ENCODE measurements at regions not wholly inside any gene's neighbourhood (a gene's known extent, or its start where the extent isn't known, plus 50 kb on each side); places are given as distances from the start of the nearest gene placed in this dataset.

DNA sequence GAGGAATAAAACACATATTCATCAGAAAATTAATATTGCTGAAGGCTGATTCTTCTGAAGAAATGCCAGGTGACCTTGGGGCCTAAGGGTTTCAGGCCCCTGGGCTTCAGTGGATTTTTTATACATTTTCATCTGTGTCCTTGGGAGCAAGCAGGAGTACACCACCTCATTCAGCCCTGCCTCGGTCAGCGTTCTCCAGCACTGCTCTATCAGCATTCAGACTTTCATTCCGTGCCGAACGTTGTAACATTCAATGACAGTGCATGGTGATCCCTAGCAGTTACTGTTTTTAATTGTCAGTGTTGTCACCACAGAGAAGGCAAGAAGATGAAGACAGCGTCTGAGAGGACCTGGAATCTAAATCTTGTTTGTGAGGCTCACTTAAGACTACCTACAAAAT lies 490.4 kb downstream of the DNAH5 start:
- Histone ChIP-seq H3K36me3 (ENCODE audit: control insufficient read depth in 3 of 3, insufficient read depth in 2 of 3, low read depth in 1 of 3, low read length in 3 of 3) (no peaks in the 10 kb centered on the region), H3K27me3 (ENCODE audit: control insufficient read depth in 3 of 3, insufficient read depth in 3 of 3, low read length in 3 of 3) (no peaks in the 10 kb centered on the region), H3K9me3 (ENCODE audit: control insufficient read depth in 2 of 2, insufficient read depth in 1 of 2, low read depth in 1 of 2, low read length in 1 of 2) (no peaks in the 10 kb centered on the region), H3K4me3 (ENCODE audit: low read depth in 1 of 3, low read length in 3 of 3) (no peak overlapping the region), H3K27ac (ENCODE audit: low read depth in 1 of 3, low read length in 2 of 3) (no peak overlapping the region), H3K4me1 (ENCODE audit: control insufficient read depth in 3 of 3, insufficient read depth in 2 of 3, low read depth in 1 of 3, low read length in 2 of 3) (no peaks in the 10 kb centered on the region)
- 84 to 89% (median 87%) methylated on average over 6 of the region's 6 CpGs for WGBS, 3 donors
- DNase-seq (no peak), FAIRE-seq (no peak)

GRCh38 chr5:13448843-13449242 lies 495.6 kb downstream of the DNAH5 start:
- 83 to 91% (median 86%) methylated on average over 1 of the region's 1 CpG for WGBS, 3 donors
- no peak for FAIRE-seq

DNA sequence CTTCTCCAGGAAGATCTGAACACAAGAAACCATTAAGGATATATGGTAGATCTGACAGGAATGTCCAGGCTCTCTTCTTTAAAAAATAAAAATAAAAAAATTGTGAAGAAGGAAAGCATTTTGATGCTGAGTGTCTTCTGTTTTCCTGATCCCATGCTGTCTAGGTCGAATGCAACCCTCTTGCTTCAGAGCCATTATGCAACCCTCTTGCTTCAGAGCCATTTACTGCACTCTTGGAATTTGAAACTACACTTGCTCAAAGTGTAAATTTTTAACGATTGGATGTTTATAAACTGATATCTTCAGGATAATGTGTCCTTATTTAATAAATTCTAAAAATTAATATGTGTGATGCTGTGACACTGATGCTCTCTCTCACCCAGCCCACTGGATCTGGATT lies 505.1 kb downstream of the DNAH5 start:
- Histone ChIP-seq H3K27ac (ENCODE audit: low read depth in 1 of 3, low read length in 2 of 3) (no peak overlapping the region), H3K27me3 (ENCODE audit: control insufficient read depth in 3 of 3, insufficient read depth in 3 of 3, low read length in 3 of 3) (no peaks in the 10 kb centered on the region), H3K4me3 (ENCODE audit: low read depth in 1 of 3, low read length in 3 of 3) (no peak overlapping the region), H3K36me3 (ENCODE audit: control insufficient read depth in 3 of 3, insufficient read depth in 2 of 3, low read depth in 1 of 3, low read length in 3 of 3) (no peaks in the 10 kb centered on the region), H3K9me3 (ENCODE audit: control insufficient read depth in 2 of 2, insufficient read depth in 1 of 2, low read depth in 1 of 2, low read length in 1 of 2) (no peaks in the 10 kb centered on the region), H3K4me1 (ENCODE audit: control insufficient read depth in 3 of 3, insufficient read depth in 2 of 3, low read depth in 1 of 3, low read length in 2 of 3) (no peaks in the 10 kb centered on the region)
- 43 to 51% (median 46%) methylated on average over 2 of the region's 2 CpGs for WGBS, 3 donors
- FAIRE-seq = no peak
- no peak for DNase-seq

More at GRCh38 chr5:13448843-13449242, 495.6 kb downstream of the DNAH5 start:
- no peak for DNase-seq
- H3K36me3 ChIP-seq (ENCODE audit: control insufficient read depth in 3 of 3, insufficient read depth in 2 of 3, low read depth in 1 of 3, low read length in 3 of 3) = no peaks in the 10 kb centered on the region
- no peaks in the 10 kb centered on the region for H3K4me1 ChIP-seq (ENCODE audit: control insufficient read depth in 3 of 3, insufficient read depth in 2 of 3, low read depth in 1 of 3, low read length in 2 of 3)
- no peak overlapping the region for H3K4me3 ChIP-seq (ENCODE audit: low read depth in 1 of 3, low read length in 3 of 3)
- H3K27me3 ChIP-seq (ENCODE audit: control insufficient read depth in 3 of 3, insufficient read depth in 3 of 3, low read length in 3 of 3) = no peaks in the 10 kb centered on the region
- no peaks in the 10 kb centered on the region for H3K9me3 ChIP-seq (ENCODE audit: control insufficient read depth in 2 of 2, insufficient read depth in 1 of 2, low read depth in 1 of 2, low read length in 1 of 2)
- no peak overlapping the region for H3K27ac ChIP-seq (ENCODE audit: low read depth in 1 of 3, low read length in 2 of 3)

GRCh38 chr5:13427827-13428557 lies 516.5 kb downstream of the DNAH5 start:
- 57 to 71% (median 59%) methylated on average over 6 of the region's 6 CpGs for WGBS, 3 donors
- FAIRE-seq (no peak), DNase-seq (no peak)
- no peaks in the 10 kb centered on the region for H3K36me3 ChIP-seq (ENCODE audit: control insufficient read depth in 3 of 3, insufficient read depth in 2 of 3, low read depth in 1 of 3, low read length in 3 of 3)
- H3K27me3 ChIP-seq (ENCODE audit: control insufficient read depth in 3 of 3, insufficient read depth in 3 of 3, low read length in 3 of 3) = no peaks in the 10 kb centered on the region
- no peaks in the 10 kb centered on the region for H3K9me3 ChIP-seq (ENCODE audit: control insufficient read depth in 2 of 2, insufficient read depth in 1 of 2, low read depth in 1 of 2, low read length in 1 of 2)
- no peaks in the 10 kb centered on the region for H3K4me1 ChIP-seq (ENCODE audit: control insufficient read depth in 3 of 3, insufficient read depth in 2 of 3, low read depth in 1 of 3, low read length in 2 of 3)
- no peak overlapping the region for H3K27ac ChIP-seq (ENCODE audit: low read depth in 1 of 3, low read length in 2 of 3)
- no peak overlapping the region for H3K4me3 ChIP-seq (ENCODE audit: low read depth in 1 of 3, low read length in 3 of 3)

GRCh38 chr5:13412040-13412595 lies 532.4 kb downstream of the DNAH5 start:
- H3K36me3 ChIP-seq (ENCODE audit: control insufficient read depth in 3 of 3, insufficient read depth in 2 of 3, low read depth in 1 of 3, low read length in 3 of 3) = no peaks in the 10 kb centered on the region
- WGBS, 3 donors = 49 to 74% (median 58%) methylated on average over 6 of the region's 6 CpGs
- DNase-seq = no peak
- no peak for FAIRE-seq
- no peak overlapping the region for H3K4me3 ChIP-seq (ENCODE audit: low read depth in 1 of 3, low read length in 3 of 3)
- H3K9me3 ChIP-seq (ENCODE audit: control insufficient read depth in 2 of 2, insufficient read depth in 1 of 2, low read depth in 1 of 2, low read length in 1 of 2) = peaks cover 0 to 3% of the 10 kb centered on the region in 2 donors
- H3K4me1 ChIP-seq (ENCODE audit: control insufficient read depth in 3 of 3, insufficient read depth in 2 of 3, low read depth in 1 of 3, low read length in 2 of 3) = no peaks in the 10 kb centered on the region
- no peak overlapping the region for H3K27ac ChIP-seq (ENCODE audit: low read depth in 1 of 3, low read length in 2 of 3)
- H3K27me3 ChIP-seq (ENCODE audit: control insufficient read depth in 3 of 3, insufficient read depth in 3 of 3, low read length in 3 of 3) = no peaks in the 10 kb centered on the region

DNA sequence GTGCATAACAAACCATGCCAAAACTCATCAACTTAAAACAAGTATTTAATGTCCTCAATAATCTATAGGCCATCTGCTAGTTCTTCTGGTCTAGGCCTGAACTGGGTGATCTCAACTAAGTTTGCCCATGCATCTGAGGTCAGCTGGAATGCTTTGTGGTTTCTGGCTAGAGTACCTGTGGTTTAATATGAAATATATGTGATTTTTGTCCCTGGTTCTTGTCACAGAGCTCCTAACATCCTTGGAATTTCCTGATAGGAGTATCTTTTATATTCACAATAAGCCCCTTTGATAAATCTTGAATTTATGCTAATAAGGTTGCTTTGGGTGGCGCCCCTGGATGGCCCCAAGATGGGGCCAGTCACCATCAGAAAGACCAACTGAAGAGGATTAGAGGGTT lies 535.9 kb downstream of the DNAH5 start:
- 14 to 47% (median 40%) methylated on average over 1 of the region's 1 CpG for WGBS, 3 donors
- Histone ChIP-seq H3K4me1 (ENCODE audit: control insufficient read depth in 3 of 3, insufficient read depth in 2 of 3, low read depth in 1 of 3, low read length in 2 of 3) (no peaks in the 10 kb centered on the region), H3K4me3 (ENCODE audit: low read depth in 1 of 3, low read length in 3 of 3) (no peak overlapping the region), H3K36me3 (ENCODE audit: control insufficient read depth in 3 of 3, insufficient read depth in 2 of 3, low read depth in 1 of 3, low read length in 3 of 3) (no peaks in the 10 kb centered on the region), H3K9me3 (ENCODE audit: control insufficient read depth in 2 of 2, insufficient read depth in 1 of 2, low read depth in 1 of 2, low read length in 1 of 2) (peaks cover 0 to 3% of the 10 kb centered on the region in 2 donors), H3K27ac (ENCODE audit: low read depth in 1 of 3, low read length in 2 of 3) (no peak overlapping the region), H3K27me3 (ENCODE audit: control insufficient read depth in 3 of 3, insufficient read depth in 3 of 3, low read length in 3 of 3) (no peaks in the 10 kb centered on the region)
- FAIRE-seq (no peak), DNase-seq (no peak)

GRCh38 chr5:13403351-13403750 lies 541.1 kb downstream of the DNAH5 start:
- Histone ChIP-seq H3K27me3 (ENCODE audit: control insufficient read depth in 3 of 3, insufficient read depth in 3 of 3, low read length in 3 of 3) (no peaks in the 10 kb centered on the region), H3K4me3 (ENCODE audit: low read depth in 1 of 3, low read length in 3 of 3) (no peak overlapping the region), H3K9me3 (ENCODE audit: control insufficient read depth in 2 of 2, insufficient read depth in 1 of 2, low read depth in 1 of 2, low read length in 1 of 2) (no peaks in the 10 kb centered on the region), H3K4me1 (ENCODE audit: control insufficient read depth in 3 of 3, insufficient read depth in 2 of 3, low read depth in 1 of 3, low read length in 2 of 3) (no peaks in the 10 kb centered on the region), H3K27ac (ENCODE audit: low read depth in 1 of 3, low read length in 2 of 3) (no peak overlapping the region), H3K36me3 (ENCODE audit: control insufficient read depth in 3 of 3, insufficient read depth in 2 of 3, low read depth in 1 of 3, low read length in 3 of 3) (no peaks in the 10 kb centered on the region)
- FAIRE-seq (no peak), DNase-seq (no peak)

GRCh38 chr5:13385066-13385465 lies 559.4 kb downstream of the DNAH5 start:
- H3K4me3 ChIP-seq (ENCODE audit: low read depth in 1 of 3, low read length in 3 of 3) = no peak overlapping the region
- DNase-seq (no peak), FAIRE-seq (no peak)
- no peak overlapping the region for H3K27ac ChIP-seq (ENCODE audit: low read depth in 1 of 3, low read length in 2 of 3)
- H3K4me1 ChIP-seq (ENCODE audit: control insufficient read depth in 3 of 3, insufficient read depth in 2 of 3, low read depth in 1 of 3, low read length in 2 of 3) = no peaks in the 10 kb centered on the region
- H3K36me3 ChIP-seq (ENCODE audit: control insufficient read depth in 3 of 3, insufficient read depth in 2 of 3, low read depth in 1 of 3, low read length in 3 of 3) = no peaks in the 10 kb centered on the region
- WGBS, 3 donors = 81 to 87% (median 82%) methylated on average over 5 of the region's 5 CpGs
- peaks cover 0 to 20% of the 10 kb centered on the region in 2 donors for H3K9me3 ChIP-seq (ENCODE audit: control insufficient read depth in 2 of 2, insufficient read depth in 1 of 2, low read depth in 1 of 2, low read length in 1 of 2)
- H3K27me3 ChIP-seq (ENCODE audit: control insufficient read depth in 3 of 3, insufficient read depth in 3 of 3, low read length in 3 of 3) = no peaks in the 10 kb centered on the region

DNA sequence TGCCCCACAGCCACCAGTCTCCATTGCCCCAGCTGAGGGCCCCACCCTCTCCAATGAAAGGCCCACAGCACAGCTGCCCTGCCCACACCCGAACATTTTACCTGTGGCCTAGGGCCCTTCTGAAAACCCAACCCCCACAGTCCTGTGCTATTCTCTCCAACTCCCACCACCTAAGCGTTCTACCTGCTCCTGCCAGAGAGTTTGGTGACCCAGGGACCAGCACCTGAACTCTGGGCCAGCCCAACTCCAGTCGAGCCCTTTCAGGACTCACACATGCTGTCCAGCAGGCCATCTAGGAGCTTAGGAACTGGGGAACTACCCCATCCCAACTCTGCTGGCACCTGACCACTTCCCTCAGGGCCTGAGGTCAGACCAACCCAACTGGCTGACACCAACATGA lies 562.3 kb downstream of the DNAH5 start:
- DNase-seq = no peak
- Histone ChIP-seq H3K27me3 (ENCODE audit: control insufficient read depth in 3 of 3, insufficient read depth in 3 of 3, low read length in 3 of 3) (no peaks in the 10 kb centered on the region), H3K9me3 (ENCODE audit: control insufficient read depth in 2 of 2, insufficient read depth in 1 of 2, low read depth in 1 of 2, low read length in 1 of 2) (peaks cover 0 to 13% of the 10 kb centered on the region in 2 donors), H3K4me3 (ENCODE audit: low read depth in 1 of 3, low read length in 3 of 3) (no peak overlapping the region), H3K36me3 (ENCODE audit: control insufficient read depth in 3 of 3, insufficient read depth in 2 of 3, low read depth in 1 of 3, low read length in 3 of 3) (no peaks in the 10 kb centered on the region), H3K4me1 (ENCODE audit: control insufficient read depth in 3 of 3, insufficient read depth in 2 of 3, low read depth in 1 of 3, low read length in 2 of 3) (no peaks in the 10 kb centered on the region), H3K27ac (ENCODE audit: low read depth in 1 of 3, low read length in 2 of 3) (no peak overlapping the region)
- 66 to 74% (median 67%) methylated on average over 3 of the region's 3 CpGs for WGBS, 3 donors
- no peak for FAIRE-seq

All from small intestine (tissue), 7 donors.